GM18868 (cell line): ENCODE measurements at regions not wholly inside any gene's neighbourhood (a gene's known extent, or its start where the extent isn't known, plus 50 kb on each side); places are given as distances from the start of the nearest gene placed in this dataset.

Source experiments
- ATAC-seq: cut with Tn5 transposase; IDR thresholded peaks from one replicate; pipeline ENCODE4 v1.9.1; 2021; ENCODE audit warnings: mild to moderate bottlenecking, moderate library complexity; ENCODE audit not compliant: unreplicated experiment

DNA sequence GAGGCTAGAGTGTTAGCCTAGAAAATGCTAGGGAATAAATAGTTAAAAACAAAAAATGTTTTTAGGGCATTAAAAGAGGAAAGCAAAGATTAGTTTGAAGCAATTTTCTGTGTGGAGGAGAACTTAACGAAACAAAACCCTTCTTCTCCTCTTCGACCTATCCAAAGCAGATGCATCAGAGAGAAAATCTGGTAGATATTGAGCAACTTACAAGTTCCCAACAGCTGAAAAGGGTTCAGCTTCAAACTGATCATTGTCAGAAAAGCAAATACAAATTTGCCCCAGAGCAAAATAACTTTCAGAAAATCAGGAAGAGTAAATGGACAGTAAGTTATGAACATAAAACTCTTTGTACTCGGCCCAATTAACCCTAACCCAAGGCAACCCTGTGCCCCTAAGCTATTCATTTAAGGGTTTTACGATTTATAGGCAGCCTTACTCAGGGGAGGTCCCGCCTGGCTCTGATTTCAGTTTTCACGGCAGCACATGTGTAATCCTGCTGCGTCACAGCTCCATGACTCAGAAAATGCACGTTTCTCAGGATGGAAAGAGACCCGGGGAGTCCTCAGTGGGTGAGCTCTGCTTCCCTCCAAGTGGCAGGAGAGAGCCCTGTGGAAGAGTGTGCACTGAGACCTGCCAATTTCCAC is 405.7 kb upstream of the SALL1 start:
- no peak for ATAC-seq

DNA sequence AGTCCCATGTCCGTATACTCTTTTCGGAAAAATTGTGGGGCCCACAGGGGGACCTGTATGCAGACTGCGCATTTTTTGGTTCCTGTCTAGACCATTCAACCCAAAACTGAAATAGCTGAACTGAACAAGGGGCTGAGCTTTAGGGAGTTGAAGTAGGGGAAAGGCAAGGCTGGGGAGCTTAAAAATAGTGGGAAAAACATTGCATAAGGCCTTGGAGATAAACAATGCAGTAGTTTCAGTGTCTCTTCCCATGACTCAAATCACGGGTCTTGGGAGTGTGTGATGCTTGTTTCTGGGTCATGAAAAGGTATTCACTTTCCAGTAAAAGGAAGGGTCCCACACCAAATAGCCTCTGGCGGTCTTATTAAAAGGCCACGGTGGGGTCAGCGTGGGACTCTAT is 402.8 kb upstream of the SALL1 start:
- ATAC-seq, result no peak

GRCh38 chr16:51553314-51553713 is 402.2 kb upstream of the SALL1 start:
- ATAC-seq, result no peak

DNA sequence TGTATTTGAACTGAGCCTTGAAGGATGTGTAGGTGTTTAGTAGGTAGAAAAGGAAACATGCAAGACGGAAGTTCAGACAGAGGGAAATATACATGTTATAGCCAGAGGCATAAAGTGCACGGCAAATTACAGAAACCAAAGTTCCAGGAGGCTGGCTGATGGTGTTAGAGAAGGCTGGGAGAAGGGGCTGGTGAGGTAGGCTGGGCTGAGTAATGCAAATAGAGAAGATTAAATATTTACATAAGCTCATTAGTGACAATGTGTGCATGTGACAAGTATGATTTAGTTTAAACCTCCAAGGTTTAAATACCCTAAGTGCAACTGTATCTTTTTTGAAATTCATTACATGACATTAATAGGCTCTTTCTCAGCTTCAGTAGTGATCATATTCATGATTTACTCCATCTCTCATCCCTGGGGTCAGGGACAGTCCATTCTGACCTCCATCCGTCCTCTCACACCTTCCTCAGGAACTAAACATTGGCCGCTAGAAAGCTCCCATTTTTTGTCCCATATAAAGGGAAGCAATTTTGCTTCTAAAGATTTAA is 399.8 kb upstream of the SALL1 start:
- no peak for ATAC-seq

- no peak for ATAC-seq
Measured at GRCh38 chr16:51549836-51550235, 398.8 kb upstream of the SALL1 start.

DNA sequence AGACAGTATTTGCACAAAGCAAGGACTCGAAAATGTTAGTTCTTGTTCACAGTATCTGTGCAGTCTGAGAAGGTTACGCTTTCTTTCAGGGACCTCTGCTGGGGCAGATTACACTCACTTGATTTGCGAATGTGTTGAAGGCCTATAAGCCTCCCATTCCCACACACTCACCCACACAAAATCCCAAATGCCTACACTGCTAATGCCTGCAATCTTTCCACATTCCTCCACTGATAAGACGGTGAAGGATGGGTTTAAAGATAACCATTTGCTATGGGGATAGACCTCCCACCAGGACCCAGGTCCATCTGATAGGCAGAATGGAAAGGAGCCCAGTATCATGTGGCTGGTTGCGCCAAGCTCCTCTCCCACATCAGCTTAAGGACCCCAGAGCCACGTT is 394.9 kb upstream of the SALL1 start:
- ATAC-seq, result no peak

DNA sequence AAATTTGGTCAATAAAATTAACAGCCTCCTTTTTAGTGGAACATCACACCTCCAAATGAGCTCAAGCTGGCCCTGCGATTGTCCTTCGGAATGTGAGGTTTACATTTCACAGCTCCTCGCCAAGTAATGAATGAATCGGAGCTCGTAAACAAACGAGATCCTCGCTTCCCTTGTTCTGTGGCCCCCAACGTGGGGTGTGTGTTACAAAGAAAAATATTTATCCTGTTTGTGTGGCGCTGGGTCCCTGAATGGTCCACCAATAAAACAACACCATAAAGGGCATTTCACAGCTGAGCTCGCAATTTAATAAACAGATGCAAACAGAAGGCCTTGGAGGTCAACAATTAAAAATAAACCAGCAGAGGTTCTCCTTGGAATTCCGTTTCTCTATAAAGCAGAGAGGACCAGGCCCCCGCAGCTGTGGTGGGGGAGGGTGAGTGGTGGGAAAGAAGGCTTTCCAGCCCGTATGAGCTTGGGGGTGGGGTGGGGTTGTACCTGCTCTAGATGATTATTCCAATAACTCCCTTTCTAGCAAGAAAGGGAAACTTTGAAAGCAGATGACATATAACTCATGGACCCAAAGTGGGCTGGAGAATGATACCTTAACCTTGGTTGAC is 393.9 kb upstream of the SALL1 start:
- ATAC-seq, result no peak

DNA sequence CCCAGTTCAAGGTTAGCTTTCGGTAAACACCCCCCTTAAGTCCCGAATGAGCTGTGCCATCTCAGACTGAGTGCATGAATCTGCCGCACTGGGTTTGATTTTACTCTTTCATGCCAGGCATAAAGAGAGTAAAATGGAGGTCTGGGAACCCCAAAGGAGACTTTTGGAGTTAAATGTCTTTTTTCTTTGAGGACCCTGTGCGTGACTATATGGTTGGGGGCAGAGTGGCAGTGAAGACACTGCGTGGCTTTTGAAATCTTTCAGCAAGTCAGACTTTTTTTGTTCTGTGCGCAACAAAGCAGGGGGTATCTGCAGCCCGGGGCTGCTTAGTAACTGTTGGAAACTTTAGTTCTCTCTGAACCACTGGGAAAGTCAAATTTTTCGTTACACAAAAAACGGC is 392.9 kb upstream of the SALL1 start:
- ATAC-seq, result no peak

- no peak for ATAC-seq
Measured at GRCh38 chr16:51542981-51543815, 392.1 kb upstream of the SALL1 start.

DNA sequence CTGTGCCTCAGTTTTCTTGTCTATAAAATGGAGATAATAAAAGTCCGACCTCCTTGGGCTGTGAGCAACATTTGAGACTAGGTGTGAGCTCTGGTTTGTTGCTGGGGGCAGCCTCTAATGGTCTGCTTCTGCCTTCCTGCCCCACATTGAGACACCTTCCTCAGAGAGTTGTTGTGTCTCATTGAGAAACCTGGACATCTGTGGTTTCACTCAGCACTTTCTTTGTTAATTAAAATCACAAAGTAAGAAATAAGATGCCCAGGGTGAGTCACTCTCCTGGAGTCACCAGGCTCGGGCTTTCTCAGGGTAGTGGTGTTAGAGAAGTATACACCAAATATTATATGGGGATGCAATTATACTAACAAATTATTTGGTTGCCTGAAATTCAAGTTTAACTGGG is 389.2 kb upstream of the SALL1 start:
- ATAC-seq, result no peak

GRCh38 chr16:51538707-51539498 is 387.8 kb upstream of the SALL1 start:
- no peak for ATAC-seq

DNA sequence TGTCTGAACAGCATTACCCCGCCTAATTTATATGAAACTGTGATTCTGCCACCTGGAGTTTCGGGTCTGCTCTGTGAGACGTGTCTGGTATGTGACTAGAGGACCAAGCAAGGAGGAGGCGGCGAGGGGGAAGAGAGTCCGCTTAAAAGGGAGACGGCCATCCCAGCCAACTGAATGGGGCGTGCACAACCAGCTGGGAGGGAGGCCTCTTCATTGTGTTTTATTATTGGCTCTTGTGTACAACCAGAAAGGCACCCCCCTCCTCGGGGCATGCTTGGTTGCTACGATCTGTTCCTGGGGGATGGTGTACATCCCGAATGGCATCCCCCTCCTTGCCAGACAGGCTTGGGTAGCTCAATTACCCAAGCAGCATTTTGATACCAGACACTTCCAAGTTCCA is 384.5 kb upstream of the SALL1 start:
- ATAC-seq, result no peak

DNA sequence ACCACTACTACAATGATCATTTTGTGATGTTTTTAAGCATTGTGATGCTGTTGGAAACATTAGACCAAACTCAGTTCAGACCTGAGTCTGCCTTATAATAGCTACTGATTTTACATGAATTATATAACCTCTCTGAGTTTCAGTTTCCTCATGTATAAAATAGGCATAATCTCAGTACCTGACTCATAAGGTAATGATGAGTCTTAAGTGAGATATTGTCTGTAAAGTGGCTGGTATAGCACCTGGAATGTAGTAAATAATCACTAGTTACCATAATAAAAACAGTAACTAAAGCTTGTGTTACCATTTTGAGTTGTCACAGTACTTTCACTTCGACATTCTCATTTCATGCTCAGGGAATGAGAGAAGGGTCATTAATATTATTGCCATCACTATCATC is 381.5 kb upstream of the SALL1 start:
- no peak for ATAC-seq

- no peak for ATAC-seq
Measured at GRCh38 chr16:51531271-51531670, 380.2 kb upstream of the SALL1 start.

DNA sequence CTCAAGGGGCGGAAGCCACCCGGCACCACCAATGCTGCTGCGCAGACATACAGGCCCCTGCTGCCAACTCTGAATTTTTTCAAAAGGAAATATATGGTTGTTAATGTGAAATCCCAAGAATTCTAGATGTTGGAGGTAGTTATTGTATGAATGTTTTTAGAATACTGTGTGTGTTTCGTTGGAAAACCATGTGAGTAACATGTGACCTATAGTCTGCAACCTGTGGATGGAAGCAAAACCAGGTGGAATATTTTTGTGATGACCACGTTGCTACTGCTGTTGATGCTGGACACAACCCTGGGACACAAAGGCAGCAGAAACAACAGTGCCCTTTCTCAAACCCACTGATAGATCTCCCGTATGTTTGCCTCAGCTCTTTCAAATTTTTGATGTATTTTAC is 376.3 kb upstream of the SALL1 start:
- no peak for ATAC-seq

DNA sequence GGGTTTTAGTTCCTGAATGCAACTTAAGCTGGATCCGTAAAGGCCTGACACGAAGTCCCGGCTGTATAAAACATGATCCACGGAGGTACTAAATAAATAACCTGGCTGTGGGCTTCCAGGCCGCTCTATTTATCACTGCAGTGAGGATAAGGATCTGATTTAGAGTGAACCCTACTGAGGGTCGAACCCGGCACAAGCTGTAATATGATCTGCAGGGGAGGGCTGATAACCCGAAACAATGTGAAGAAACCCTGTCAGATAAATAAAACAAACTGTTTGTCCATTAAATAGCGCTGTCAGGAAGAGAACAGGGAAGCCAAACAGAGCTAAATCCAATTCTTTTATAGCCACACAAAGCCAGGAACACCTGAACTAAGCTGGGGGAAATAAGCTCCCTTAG is 375.6 kb upstream of the SALL1 start:
- ATAC-seq, result no peak

- no peak for ATAC-seq
Measured at GRCh38 chr16:51524555-51525373, 373.7 kb upstream of the SALL1 start.

- ATAC-seq, result no peak
Measured at GRCh38 chr16:51524070-51524469, 373.0 kb upstream of the SALL1 start.

- ATAC-seq, result no peak
Measured at GRCh38 chr16:51523400-51523799, 372.3 kb upstream of the SALL1 start.

GRCh38 chr16:51522902-51523301 is 371.8 kb upstream of the SALL1 start:
- ATAC-seq, result no peak
